DND-41 (cell line): ENCODE measurements at regions not wholly inside any gene's neighbourhood (a gene's known extent, or its start where the extent isn't known, plus 50 kb on each side); places are given as distances from the start of the nearest gene placed in this dataset.
"Not testable (repeated sequence)": the region's sequence is repeated elsewhere in the genome, so short reads cannot be mapped to it uniquely, and the experiment has no call there.

Source experiments
- ATAC-seq: fragments of 200-7000 bp; cut with Tn5 transposase; 3 replicates; pipeline ENCODE4 v1.9.1; 2021; ENCODE audit warnings: low read depth; ENCODE audit not compliant: insufficient read depth
- DNase-seq: peaks from one replicate; pipeline ENCODE4 v3.0.0-alpha.2; 2020
- H2AFZ ChIP-seq: 2 replicates; pipeline ENCODE4 v1.6.0; 2012; ENCODE audit warnings: low read depth, low read length
- H3K27ac ChIP-seq: 2 replicates; pipeline ENCODE4 v1.5.1; 2012; ENCODE audit warnings: low read length, inconsistent platforms
- H3K27me3 ChIP-seq: fragments of 200-600 bp; sonication (generic); 2 replicates; pipeline ENCODE4 v1.6.0; 2012; ENCODE audit warnings: low read length, mild to moderate bottlenecking, inconsistent platforms; ENCODE audit not compliant: insufficient read depth, poor library complexity
- H3K36me3 ChIP-seq: 2 replicates; pipeline ENCODE4 v1.5.1; 2012; ENCODE audit warnings: low read length, inconsistent platforms; ENCODE audit not compliant: insufficient read depth
- H3K4me1 ChIP-seq: 2 replicates; pipeline ENCODE4 v1.5.1; 2012; ENCODE audit warnings: mild to moderate bottlenecking, low read length; ENCODE audit not compliant: insufficient read depth
- H3K4me2 ChIP-seq: 2 replicates; pipeline ENCODE4 v1.6.0; 2012; ENCODE audit warnings: mild to moderate bottlenecking, moderate library complexity, low read length, inconsistent platforms; ENCODE audit not compliant: insufficient read depth
- H3K4me3 ChIP-seq, 2 experiments: fragments of 200-600 bp in 1 of 2; shearing (Covaris generic) in 1 of 2; 2 replicates each; pipeline ENCODE4 v1.5.1; 2012 to 2016; ENCODE audit warnings: inconsistent platforms in 2 of 2, low read length in 2 of 2, mild to moderate bottlenecking in 2 of 2, low read depth in 1 of 2, moderate library complexity in 1 of 2
- H3K79me2 ChIP-seq: 2 replicates; pipeline ENCODE4 v1.6.0; 2012; ENCODE audit warnings: low read length, inconsistent platforms; ENCODE audit not compliant: insufficient read depth
- H3K9ac ChIP-seq: 2 replicates; pipeline ENCODE4 v1.6.0; 2012; ENCODE audit warnings: low read depth, mild to moderate bottlenecking, inconsistent platforms, low read length, moderate library complexity
- H3K9me3 ChIP-seq: 2 replicates; pipeline ENCODE4 v1.5.1; 2012; ENCODE audit warnings: low read length, moderate library complexity, mild to moderate bottlenecking, inconsistent platforms; ENCODE audit not compliant: insufficient read depth, severe bottlenecking
- H4K20me1 ChIP-seq: 2 replicates; pipeline ENCODE4 v1.6.0; 2012; ENCODE audit warnings: low read length; ENCODE audit not compliant: insufficient read depth
- CTCF ChIP-seq: IDR thresholded peaks from 2 replicates; pipeline ENCODE4 v1.5.1; 2012; ENCODE audit warnings: borderline replicate concordance, low read length, moderate library complexity, mild to moderate bottlenecking; ENCODE audit not compliant: poor library complexity, severe bottlenecking; ENCODE audit errors: extremely low read depth
- EZH2 ChIP-seq: IDR thresholded peaks from 3 replicates; pipeline ENCODE4 v1.6.1; 2012; ENCODE audit warnings: borderline replicate concordance, low read depth, mild to moderate bottlenecking, moderate library complexity, low read length, inconsistent platforms; ENCODE audit not compliant: severe bottlenecking

- DNase-seq (no peak), ATAC-seq (no peak)
- H3K27ac ChIP-seq: no peak overlapping the region
- no peak overlapping the region for H2AFZ ChIP-seq
- H3K9ac ChIP-seq: no peak overlapping the region
- H3K4me3 ChIP-seq: no peak overlapping the region
- no peaks in the 10 kb centered on the region for H3K9me3 ChIP-seq
- H3K4me1 ChIP-seq: no peaks in the 10 kb centered on the region
- no peaks in the 10 kb centered on the region for H3K36me3 ChIP-seq
- no peak overlapping the region for H3K4me2 ChIP-seq
- H4K20me1 ChIP-seq: no peaks in the 10 kb centered on the region
- no peak for TF ChIP-seq CTCF
- no peak for TF ChIP-seq EZH2
- H3K79me2 ChIP-seq: no peaks in the 10 kb centered on the region
- H3K27me3 ChIP-seq: peaks cover 34% of the 10 kb centered on the region
These were observed 129.2 kb downstream of the KCNA5 start for GRCh38 chr12:5172886-5173285.

GRCh38 chr12:5173511-5174011 lies 129.9 kb downstream of the KCNA5 start:
- Histone ChIP-seq H3K36me3 (no peaks in the 10 kb centered on the region), H3K9me3 (no peaks in the 10 kb centered on the region), H3K4me2 (no peak overlapping the region), H3K9ac (no peak overlapping the region), H3K4me3 (no peak overlapping the region), H3K4me1 (no peaks in the 10 kb centered on the region), H3K27ac (no peak overlapping the region), H2AFZ (no peak overlapping the region), H3K27me3 (peaks cover 36% of the 10 kb centered on the region), H3K79me2 (no peaks in the 10 kb centered on the region), H4K20me1 (no peaks in the 10 kb centered on the region)
- no peak for DNase-seq
- no peak for TF ChIP-seq EZH2
- ATAC-seq: no peak

GRCh38 chr12:5175415-5175814 lies 131.7 kb downstream of the KCNA5 start:
- H3K4me3 ChIP-seq, ATAC-seq: not testable (repeated sequence)
- H3K27me3 ChIP-seq: peaks cover 36% of the 10 kb centered on the region

GRCh38 chr12:5176036-5176435 lies 132.4 kb downstream of the KCNA5 start:
- Histone ChIP-seq H3K27me3 (peaks cover 36% of the 10 kb centered on the region), H3K9me3 (no peaks in the 10 kb centered on the region), H3K4me2 (no peak overlapping the region), H3K4me3 (no peak overlapping the region), H3K9ac (no peak overlapping the region), H3K27ac (no peak overlapping the region), H3K4me1 (no peaks in the 10 kb centered on the region), H4K20me1 (no peaks in the 10 kb centered on the region), H3K79me2 (no peaks in the 10 kb centered on the region), H3K36me3 (no peaks in the 10 kb centered on the region), H2AFZ (no peak overlapping the region)
- ATAC-seq (no peak), DNase-seq (no peak)
- no peak for TF ChIP-seq CTCF
- no peak for TF ChIP-seq EZH2

More at GRCh38 chr12:5175415-5175814, 131.7 kb downstream of the KCNA5 start:
- H3K9me3 ChIP-seq, H3K27ac ChIP-seq, H4K20me1 ChIP-seq, H3K9ac ChIP-seq, H3K4me1 ChIP-seq, H3K79me2 ChIP-seq, H2AFZ ChIP-seq, H3K36me3 ChIP-seq, H3K4me2 ChIP-seq, DNase-seq: not testable (repeated sequence)
